Mononuclear cell (primary cell): ENCODE measurements at regions not wholly inside any gene's neighbourhood (a gene's known extent, or its start where the extent isn't known, plus 50 kb on each side); places are given as distances from the start of the nearest gene placed in this dataset.
"Not testable (repeated sequence)": the region's sequence is repeated elsewhere in the genome, so short reads cannot be mapped to it uniquely, and the experiment has no call there.

Source experiments
- H3K27me3 ChIP-seq: 2 replicates; pipeline ENCODE4 v1.6.0; 2011; ENCODE audit warnings: low read length, control low read depth; ENCODE audit not compliant: insufficient read depth
- H3K4me1 ChIP-seq: 2 replicates; pipeline ENCODE4 v1.5.1; 2011; ENCODE audit warnings: mild to moderate bottlenecking, low read length, control low read depth; ENCODE audit not compliant: insufficient read depth
- H3K4me3 ChIP-seq: 2 replicates; pipeline ENCODE4 v1.5.1; 2011; ENCODE audit warnings: mild to moderate bottlenecking, low read length, moderate library complexity
- H3K9me3 ChIP-seq: 2 replicates; pipeline ENCODE4 v1.5.1; 2011; ENCODE audit warnings: low read depth, mild to moderate bottlenecking, control low read depth, low read length

- not testable (repeated sequence) for H3K27me3 ChIP-seq, H3K4me1 ChIP-seq, H3K4me3 ChIP-seq, H3K9me3 ChIP-seq
These were observed 82.7 kb downstream of the TFRC start for GRCh38 chr3:195999176-195999575.

GRCh38 chr3:195996314-195996713 is 85.6 kb downstream of the TFRC start:
- not testable (repeated sequence) for H3K4me3 ChIP-seq, H3K27me3 ChIP-seq, H3K4me1 ChIP-seq, H3K9me3 ChIP-seq

GRCh38 chr3:195994343-195994742 is 86.0 kb upstream of the TNK2 start:
- H3K4me3 ChIP-seq, H3K27me3 ChIP-seq, H3K4me1 ChIP-seq, H3K9me3 ChIP-seq: not testable (repeated sequence)

GRCh38 chr3:195993671-195994070 is 85.3 kb upstream of the TNK2 start:
- H3K27me3 ChIP-seq, H3K4me3 ChIP-seq, H3K9me3 ChIP-seq, H3K4me1 ChIP-seq: not testable (repeated sequence)

GRCh38 chr3:195992956-195993595 is 84.7 kb upstream of the TNK2 start:
- not testable (repeated sequence) for H3K4me1 ChIP-seq, H3K27me3 ChIP-seq, H3K4me3 ChIP-seq, H3K9me3 ChIP-seq

- not testable (repeated sequence) for H3K27me3 ChIP-seq, H3K9me3 ChIP-seq, H3K4me1 ChIP-seq, H3K4me3 ChIP-seq
These were observed 83.6 kb upstream of the TNK2 start for GRCh38 chr3:195991986-195992385.

GRCh38 chr3:195991243-195991642 is 82.9 kb upstream of the TNK2 start:
- H3K27me3 ChIP-seq, H3K9me3 ChIP-seq, H3K4me1 ChIP-seq, H3K4me3 ChIP-seq: not testable (repeated sequence)

GRCh38 chr3:195990841-195991174 is 82.5 kb upstream of the TNK2 start:
- H3K4me3 ChIP-seq = peak overlapping the region; percentile 78
- H3K4me1 ChIP-seq, H3K27me3 ChIP-seq, H3K9me3 ChIP-seq: not testable (repeated sequence)

- not testable (repeated sequence) for H3K4me1 ChIP-seq, H3K27me3 ChIP-seq, H3K9me3 ChIP-seq
- H3K4me3 ChIP-seq = peak overlapping the region; percentile 78
These were observed 81.8 kb upstream of the TNK2 start for GRCh38 chr3:195989921-195990840.

GRCh38 chr3:195989197-195989920 is 81.0 kb upstream of the TNK2 start:
- H3K4me1 ChIP-seq, H3K27me3 ChIP-seq, H3K9me3 ChIP-seq: not testable (repeated sequence)
- peak overlapping the region; percentile 78 for H3K4me3 ChIP-seq

- H3K4me3 ChIP-seq, H3K27me3 ChIP-seq, H3K9me3 ChIP-seq, H3K4me1 ChIP-seq: not testable (repeated sequence)
These were observed 80.4 kb upstream of the TNK2 start for GRCh38 chr3:195988764-195989163.

- H3K4me3 ChIP-seq, H3K9me3 ChIP-seq, H3K4me1 ChIP-seq, H3K27me3 ChIP-seq: not testable (repeated sequence)
These were observed 78.7 kb upstream of the TNK2 start for GRCh38 chr3:195987001-195987400.

- H3K9me3 ChIP-seq, H3K4me3 ChIP-seq, H3K4me1 ChIP-seq, H3K27me3 ChIP-seq: not testable (repeated sequence)
These were observed 78.2 kb upstream of the TNK2 start for GRCh38 chr3:195986576-195986975.

- H3K9me3 ChIP-seq, H3K27me3 ChIP-seq, H3K4me3 ChIP-seq, H3K4me1 ChIP-seq: not testable (repeated sequence)
These were observed 77.1 kb upstream of the TNK2 start for GRCh38 chr3:195985348-195985920.

- H3K9me3 ChIP-seq, H3K4me1 ChIP-seq, H3K4me3 ChIP-seq, H3K27me3 ChIP-seq: not testable (repeated sequence)
These were observed 76.2 kb upstream of the TNK2 start for GRCh38 chr3:195984392-195985030.
